ENCODE measurements at regions not wholly inside any gene's neighbourhood (a gene's known extent, or its start where the extent isn't known, plus 50 kb on each side); places are given as distances from the start of the nearest gene placed in this dataset.

- TF ChIP-seq MEF2B (IDR thresholded peaks at IDR 0.05; ENCODE audit: partially characterized antibody, poor library complexity, severe bottlenecking) (peak; percentile 84), MXI1 (IDR thresholded peaks at IDR 0.05; ENCODE audit: low read depth, low read length) (no peak), ETV6 (conservative IDR thresholded peaks at IDR 0.05 in 1 of 2, IDR thresholded peaks at IDR 0.05 in 1 of 2; ENCODE audit: borderline replicate concordance in 1 of 2, low read depth in 1 of 2) (no peak), HDAC6 (IDR thresholded peaks at IDR 0.05; ENCODE audit: unreplicated experiment) (no peak), ZNF687 (IDR thresholded peaks at IDR 0.05) (no peak), POLR2AphosphoS5 (IDR thresholded peaks at IDR 0.05; ENCODE audit: low read length) (no peak), SKIL (IDR thresholded peaks at IDR 0.05; ENCODE audit: low read depth, poor library complexity, severe bottlenecking) (peak; percentile 42), GABPA (IDR thresholded peaks at IDR 0.05; ENCODE audit: low read depth) (no peak), SUZ12 (IDR thresholded peaks at IDR 0.05; ENCODE audit: unreplicated experiment) (no peak), ZNF217 (IDR thresholded peaks at IDR 0.05) (no peak), ZBED1 (IDR thresholded peaks at IDR 0.05; ENCODE audit: borderline replicate concordance) (no peak), ATF2 (IDR thresholded peaks at IDR 0.05; ENCODE audit: low read length) (no peak), SREBF1 (IDR thresholded peaks at IDR 0.05; ENCODE audit: low read length) (no peak), PRDM15 (CRISPR knock-in tag; IDR thresholded peaks at IDR 0.05) (no peak), ESRRA (IDR thresholded peaks at IDR 0.05; ENCODE audit: low read length) (no peak), ZBTB11 (CRISPR knock-in tag; IDR thresholded peaks at IDR 0.05) (no peak)
These were observed 800.2 kb upstream of the TENM3 start (continued) for GRCh38 chr4:181443021-181443420.

All from GM12878 (cell line).